ENCODE measurements at regions not wholly inside any gene's neighbourhood (a gene's known extent, or its start where the extent isn't known, plus 50 kb on each side); places are given as distances from the start of the nearest gene placed in this dataset.

DNA sequence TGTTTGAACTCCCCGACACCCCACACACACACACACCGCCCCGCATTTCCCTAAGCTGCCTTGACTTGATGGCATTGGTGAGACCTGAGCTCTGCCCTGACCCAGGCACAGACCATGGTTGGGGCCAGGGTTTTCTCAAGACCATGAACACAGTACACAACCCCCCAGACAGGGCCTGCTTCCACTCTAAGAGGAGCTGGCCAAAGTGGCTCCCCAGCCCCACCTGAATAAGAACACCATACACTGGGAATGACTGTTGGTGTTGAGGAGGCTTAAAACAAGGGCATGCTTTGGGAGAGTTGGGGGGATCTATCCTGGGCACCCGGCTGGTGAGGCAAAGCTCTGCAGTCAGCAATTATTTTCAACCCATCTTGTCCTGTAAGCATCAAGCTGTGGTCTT lies 77.6 kb upstream of the SYT6 start:
- DNase-seq (ENCODE audit: low read depth in 4 of 4, low spot score in 1 of 4): no peak

DNA sequence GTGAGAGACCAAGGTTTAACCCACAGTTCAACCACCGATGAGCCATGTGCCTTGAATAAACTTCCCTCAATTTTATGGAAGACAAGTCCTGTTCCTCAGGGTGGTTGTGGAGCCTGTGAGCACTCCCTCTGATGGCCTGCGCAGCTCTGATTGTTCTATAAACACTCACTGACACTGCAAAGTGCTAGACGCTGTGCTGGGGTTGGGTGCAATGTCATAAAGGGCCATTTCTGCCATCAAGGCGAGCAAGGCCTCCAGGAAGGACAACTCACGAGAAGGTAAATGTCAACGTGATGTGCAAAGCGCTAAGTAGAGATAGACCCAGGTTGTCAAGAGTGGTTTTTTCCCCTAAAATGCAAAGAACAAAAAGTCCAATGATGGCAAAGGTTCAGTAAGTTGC lies 75.7 kb upstream of the SYT6 start:
- no peak for DNase-seq (ENCODE audit: low read depth in 4 of 4, low spot score in 1 of 4)

DNA sequence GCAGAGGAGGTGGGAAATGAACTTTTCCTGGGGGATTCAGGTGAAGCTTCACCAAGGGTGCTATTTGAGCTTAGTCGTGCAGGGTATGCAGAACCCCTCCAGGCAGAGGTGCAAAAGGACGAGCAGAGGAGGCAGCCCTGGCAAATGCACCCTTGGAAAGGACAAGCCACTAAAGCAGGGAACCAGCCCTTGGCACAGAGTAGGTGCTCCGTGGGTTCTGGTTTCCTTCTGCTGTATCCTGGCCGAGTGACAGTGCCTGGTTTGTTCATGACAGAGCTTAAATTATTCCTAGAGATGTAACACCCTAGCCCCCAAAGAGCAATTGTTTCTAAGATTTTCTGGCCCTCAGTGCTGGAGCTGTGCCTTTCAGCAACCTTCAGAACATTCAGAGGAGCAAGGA lies 73.4 kb upstream of the SYT6 start:
- DNase-seq (ENCODE audit: low read depth in 4 of 4, low spot score in 1 of 4): no peak

DNA sequence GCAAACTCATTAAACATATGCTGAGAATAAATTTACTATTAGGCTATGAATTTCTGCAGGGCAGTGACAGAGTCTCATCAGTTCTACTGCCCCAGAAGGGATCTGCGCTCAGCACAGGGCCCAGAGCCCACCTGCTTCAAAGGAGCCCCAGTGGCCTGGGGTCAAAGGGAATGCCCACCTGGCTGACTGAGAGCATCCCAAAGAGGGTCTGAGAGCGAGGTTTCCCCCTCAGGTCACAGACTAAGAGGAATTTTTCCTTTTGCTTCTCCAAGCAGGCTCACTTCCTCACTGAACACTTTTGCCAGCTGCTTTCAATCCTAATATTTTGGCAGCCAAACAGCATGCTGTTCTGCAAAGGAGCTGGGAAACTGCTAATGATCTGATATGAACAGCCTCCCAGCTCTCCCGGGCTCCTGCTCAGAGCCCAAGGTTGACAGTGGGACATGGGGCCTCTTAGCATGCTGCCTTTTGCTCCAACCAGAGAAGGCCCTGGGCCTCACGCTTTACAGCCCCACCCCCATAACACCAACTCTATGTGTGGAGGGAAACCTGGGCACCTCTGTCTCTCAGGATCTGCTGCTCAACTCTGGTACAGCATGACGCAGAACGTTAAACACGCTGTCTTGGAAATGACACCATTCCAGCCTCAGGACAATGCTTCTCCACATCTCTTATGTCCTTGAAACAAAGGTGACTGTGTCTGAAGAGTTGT lies 70.7 kb upstream of the SYT6 start:
- DNase-seq (ENCODE audit: low read depth in 4 of 4, low spot score in 1 of 4): no peak

DNA sequence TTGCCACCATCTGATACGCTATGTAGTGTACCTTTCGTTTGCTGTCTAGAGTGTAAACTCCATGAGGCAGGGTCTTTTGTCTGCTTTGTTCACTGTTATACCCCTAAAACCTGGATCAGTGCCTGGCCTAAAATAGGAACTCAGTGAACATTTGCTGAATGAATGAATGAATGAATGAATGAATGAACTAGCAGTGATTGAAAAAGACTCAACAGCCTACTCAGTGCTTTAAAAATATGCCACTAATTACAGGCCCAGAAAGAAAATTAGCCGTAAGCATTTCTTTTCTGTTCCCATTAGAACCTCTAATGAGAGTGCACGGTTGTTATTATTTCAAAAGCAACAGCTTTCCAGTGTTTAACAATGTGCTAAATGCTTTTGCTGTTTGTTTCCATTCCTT lies 69.3 kb upstream of the SYT6 start:
- DNase-seq (ENCODE audit: low read depth in 4 of 4, low spot score in 1 of 4): no peak

DNA sequence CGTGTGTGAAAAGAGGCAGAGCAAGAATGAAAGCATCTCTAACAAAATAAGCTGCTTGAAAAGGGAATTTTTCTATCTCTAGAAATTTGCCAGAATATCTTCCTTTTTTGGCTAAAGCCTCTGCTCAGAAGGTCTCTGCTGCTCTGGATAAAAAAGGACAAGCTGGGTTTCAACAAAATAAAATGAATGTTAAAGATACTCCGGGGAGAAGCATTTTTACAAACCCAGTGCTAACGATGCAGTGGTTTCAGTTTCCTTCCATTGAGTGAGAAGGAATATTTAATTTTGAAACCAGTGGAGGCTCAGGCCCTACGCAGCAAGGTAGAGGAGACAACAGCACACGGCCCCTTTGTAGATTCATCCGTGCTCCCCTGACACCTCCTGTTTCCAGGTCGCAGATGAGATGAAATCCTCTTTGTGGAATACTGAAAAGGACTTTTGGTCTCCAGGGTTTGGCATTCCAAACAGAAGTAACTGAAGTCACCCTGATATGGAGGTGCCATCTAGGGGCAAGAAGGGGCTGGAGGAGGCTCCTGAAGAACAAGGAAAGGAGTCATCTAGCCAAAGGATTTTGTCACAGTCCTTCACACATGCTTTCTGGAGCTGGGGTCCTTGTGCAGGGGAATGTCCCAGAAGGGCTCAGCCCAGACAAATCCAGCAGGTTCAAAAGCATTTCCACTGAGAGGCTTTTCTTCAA lies 65.7 kb upstream of the SYT6 start:
- no peak for DNase-seq (ENCODE audit: low read depth in 4 of 4, low spot score in 1 of 4)

DNA sequence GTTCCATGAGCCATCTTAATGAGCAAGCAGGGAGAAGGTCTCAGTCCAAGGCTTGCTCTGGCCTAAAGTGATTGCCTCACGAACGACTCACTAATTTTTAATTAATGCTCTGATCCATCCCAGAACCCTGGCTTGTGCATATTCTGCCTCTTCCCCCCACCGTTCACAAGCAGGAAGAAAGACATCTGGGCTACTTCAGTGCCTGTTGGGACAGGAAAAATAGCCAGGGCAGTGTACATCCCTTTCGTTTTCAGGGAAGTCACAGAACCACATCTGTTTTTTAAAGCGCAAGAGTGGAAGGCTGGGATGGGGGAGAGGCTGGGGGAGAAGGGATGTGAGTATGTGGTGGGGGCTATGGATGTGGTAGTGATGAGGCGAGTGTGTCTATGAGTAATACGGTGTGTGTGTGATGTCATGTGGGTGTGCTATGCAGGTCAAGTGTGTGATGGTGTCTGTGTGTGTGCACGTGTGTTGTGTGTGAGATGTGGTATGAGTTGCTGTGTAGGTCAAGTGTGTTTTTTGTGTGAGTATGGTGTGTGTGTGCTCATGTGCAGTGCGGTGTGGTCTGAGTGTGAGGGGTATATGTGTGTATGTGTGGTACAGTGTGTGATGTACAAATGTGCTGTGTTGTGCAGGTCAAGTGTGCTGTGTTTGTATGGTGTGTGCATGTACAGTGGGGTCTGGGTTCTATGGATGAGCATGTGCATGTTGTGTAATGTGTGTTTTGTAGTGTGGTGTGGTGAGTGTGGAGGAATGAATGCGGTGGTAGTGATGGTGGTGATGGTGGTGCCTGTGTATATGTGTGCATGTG lies 64.9 kb upstream of the SYT6 start:
- no peak for DNase-seq (ENCODE audit: low read depth in 4 of 4, low spot score in 1 of 4)

DNA sequence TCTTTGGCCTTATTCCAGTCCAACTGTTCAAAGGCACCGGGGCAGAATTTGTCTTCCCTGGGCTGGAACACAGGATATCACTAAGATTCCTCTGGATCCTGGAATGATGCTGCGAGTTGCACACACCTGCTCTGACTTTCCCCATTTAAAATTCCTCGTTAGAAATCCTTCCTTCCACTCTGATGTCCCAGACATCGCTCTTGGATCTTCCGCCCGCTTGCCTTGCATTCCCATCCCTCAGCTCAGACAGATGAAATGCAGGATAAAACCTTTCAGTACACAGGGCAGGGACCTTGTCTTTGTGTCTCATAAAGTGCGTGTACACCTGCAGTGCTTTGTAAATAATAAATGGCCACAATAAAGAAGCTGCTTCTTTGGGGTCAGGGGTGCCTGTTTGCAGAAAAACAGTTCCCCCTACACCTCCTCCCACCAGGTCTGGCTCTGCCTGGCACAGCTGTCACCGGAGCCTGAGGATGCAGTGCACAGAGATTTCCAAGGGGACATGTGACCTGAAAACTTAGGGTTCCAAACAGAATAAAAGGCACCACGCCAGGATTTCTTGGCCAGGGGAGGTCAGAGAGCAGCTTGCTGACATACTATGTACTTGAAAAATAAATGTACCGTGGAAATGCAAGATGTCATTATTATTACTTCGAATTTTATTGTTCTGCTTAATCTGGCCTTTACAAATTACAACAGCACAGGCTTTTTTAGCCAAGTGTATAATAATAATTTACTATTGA lies 62.9 kb upstream of the SYT6 start:
- DNase-seq (ENCODE audit: low read depth in 4 of 4, low spot score in 1 of 4): no peak

DNA sequence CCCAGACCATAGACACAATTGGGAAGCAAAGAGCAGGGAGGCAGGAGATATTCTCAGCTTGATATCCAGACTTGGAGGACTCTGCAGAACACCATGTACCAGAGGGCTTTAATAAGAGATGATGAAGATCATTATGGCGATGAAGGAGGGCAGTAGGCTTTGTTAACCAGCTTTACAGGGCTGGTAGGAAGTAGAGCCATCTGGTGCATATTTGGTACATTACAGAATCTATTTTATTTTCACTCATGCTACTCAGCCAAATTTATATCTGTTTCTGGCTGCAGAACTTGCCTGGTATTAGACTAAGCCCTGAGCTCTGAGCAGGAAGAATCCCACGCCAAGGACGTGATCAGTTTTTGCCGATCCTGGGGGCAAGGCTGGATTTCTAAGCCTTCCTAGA lies 61.8 kb upstream of the SYT6 start:
- no peak for DNase-seq (ENCODE audit: low read depth in 4 of 4, low spot score in 1 of 4)

DNA sequence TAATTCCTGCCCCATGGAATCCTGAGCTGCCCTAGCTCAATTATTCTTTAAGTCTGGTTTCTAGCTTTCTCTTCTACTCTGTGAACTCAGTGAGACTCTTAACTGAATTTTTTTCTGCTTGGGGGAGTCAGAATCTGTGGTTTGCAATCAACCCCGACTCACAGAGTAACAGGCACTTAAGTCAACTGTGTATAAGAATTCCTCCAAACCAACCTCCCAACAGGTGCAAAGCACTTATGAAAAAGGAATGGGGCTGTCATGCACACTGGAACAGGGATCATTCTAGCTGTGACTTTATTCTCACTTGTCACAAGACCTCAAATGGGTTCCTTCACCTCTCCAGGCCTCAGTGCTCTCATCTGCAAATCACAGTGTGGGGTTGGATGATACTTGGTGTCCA lies 60.3 kb upstream of the SYT6 start:
- DNase-seq (ENCODE audit: low read depth in 4 of 4, low spot score in 1 of 4): no peak

DNA sequence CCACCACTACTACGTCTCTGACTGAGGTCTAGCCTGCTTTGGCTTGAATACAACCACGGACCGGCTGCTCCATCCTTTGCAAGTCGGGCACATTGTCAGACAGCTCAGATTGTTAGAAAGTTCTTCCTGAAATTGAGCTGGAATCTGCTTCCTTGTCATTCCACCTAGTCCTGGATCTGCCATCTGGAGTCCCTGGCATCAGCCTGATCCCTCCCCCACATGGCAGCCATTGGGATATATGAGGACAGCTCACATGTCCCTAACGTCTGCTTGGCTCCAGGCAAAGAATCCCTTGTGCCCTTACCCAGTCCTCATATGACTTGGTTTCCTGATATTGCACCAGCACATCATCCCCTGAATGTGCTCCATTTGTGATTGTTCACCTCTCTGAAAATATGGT lies 56.3 kb upstream of the SYT6 start:
- no peak for DNase-seq (ENCODE audit: low read depth in 4 of 4, low spot score in 1 of 4)

DNA sequence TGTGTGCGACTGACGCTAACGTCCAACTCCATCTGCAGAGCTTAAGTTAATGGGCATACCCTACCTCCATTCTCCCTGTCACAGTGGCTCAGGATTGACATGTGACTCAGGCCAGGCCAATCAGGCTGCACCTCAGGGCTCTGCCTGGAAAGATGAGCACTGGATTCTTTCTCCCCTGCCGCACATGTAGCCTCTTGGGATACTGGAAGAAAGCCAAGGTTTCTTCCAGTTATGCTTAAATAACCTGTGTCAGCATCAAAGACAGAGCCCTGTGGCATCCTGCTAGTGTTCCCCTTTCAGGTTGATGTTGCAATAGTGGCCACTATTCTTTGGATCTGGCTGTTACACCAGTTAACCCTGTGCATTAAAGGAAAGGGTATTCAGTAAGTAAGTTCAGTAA lies 55.0 kb upstream of the SYT6 start:
- no peak for DNase-seq (ENCODE audit: low read depth in 4 of 4, low spot score in 1 of 4)

DNA sequence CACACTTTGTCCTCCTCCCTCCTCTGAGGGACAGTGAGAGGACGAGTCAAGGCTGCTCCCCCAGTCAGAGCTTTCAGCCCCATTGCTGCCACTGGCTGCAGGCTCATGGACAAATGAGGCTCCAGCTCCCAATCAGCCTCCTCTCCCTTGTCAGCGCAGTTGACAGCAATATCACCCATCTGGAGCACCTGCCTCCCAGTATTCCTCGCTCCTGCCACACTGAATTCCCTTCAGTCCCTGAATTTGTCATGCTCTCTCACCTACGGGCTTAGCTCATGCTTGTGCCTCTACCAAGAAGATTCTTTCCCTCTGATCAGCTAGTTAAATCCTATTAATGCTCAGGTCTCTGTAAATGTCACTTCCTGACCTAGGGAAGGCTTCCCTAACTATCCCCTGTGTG lies 54.4 kb upstream of the SYT6 start:
- DNase-seq (ENCODE audit: low read depth in 4 of 4, low spot score in 1 of 4): no peak

DNA sequence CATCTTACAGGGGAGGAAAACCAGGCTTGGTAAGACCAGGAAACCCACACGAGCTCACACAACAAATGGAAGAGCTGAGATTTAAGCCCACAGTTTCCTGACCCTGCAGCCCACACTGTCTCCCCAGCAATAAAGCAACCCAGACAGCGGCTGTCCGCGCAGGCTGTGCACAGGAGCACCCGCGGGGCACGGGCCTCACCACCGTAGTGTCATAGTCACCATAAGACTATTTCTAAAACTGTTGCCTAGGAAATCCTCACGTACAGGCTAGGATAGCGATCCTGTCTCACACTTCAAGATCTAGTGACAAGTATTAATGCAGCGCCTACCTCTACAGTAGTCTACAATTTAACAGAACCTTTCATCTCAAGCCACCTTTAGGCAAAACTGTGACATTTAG lies 54.0 kb upstream of the SYT6 start:
- no peak for DNase-seq (ENCODE audit: low read depth in 4 of 4, low spot score in 1 of 4)

DNA sequence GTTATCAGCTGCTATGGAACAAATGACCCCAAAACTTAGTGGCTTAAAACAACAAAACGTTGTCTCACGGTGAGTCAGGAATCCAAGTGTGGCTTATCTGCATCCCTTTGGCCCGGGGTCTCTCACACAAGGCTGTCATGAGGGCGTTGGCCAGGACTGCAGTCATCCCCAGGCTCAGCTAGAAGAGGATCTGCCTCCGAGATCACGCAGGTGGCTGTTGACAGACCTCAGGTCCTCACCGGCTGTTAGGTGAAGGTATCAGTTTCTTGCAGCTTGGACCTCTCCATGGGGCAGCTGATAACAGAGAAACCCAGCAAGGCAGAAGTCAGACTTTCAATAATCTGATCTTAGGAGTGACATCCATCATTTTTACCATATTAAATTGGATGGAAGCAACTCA lies 52.7 kb upstream of the SYT6 start:
- DNase-seq (ENCODE audit: low read depth in 4 of 4, low spot score in 1 of 4): no peak

DNA sequence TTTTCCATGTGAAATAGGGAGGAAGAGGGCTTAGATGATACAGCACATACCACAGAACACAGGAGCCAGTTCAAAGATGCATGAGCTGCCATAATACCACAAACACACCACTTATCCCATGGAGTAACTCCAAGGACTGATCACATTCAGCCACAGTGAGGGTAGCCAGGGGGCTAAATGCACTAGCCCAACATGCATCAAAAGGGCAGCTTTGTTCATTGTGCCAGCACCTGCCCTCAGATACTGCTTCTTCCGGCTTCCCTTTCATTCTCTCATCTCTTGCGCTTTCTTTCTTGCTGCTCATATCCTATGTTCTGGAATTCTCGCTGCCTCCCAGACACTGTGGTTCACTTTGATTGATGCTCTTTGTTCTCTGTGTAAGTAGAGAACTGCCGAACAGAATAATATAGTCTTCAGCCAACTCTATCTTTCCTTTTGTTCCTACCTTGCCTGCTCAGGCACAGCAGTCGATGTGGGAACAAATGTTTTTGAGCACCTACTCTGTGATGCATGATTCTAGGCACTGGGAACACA lies 50.0 kb upstream of the SYT6 start:
- no peak for DNase-seq (ENCODE audit: low read depth in 4 of 4, low spot score in 1 of 4)

Measured in stimulated activated CD4-positive, alpha-beta T cell treated with anti-CD3 and anti-CD28 coated beads, Interleukin-1b, Interleukin-23, amount 100 ng/mL, for 24 hours (primary cell).